ENCODE measurements at regions not wholly inside any gene's neighbourhood (a gene's known extent, or its start where the extent isn't known, plus 50 kb on each side); places are given as distances from the start of the nearest gene placed in this dataset.

DNA sequence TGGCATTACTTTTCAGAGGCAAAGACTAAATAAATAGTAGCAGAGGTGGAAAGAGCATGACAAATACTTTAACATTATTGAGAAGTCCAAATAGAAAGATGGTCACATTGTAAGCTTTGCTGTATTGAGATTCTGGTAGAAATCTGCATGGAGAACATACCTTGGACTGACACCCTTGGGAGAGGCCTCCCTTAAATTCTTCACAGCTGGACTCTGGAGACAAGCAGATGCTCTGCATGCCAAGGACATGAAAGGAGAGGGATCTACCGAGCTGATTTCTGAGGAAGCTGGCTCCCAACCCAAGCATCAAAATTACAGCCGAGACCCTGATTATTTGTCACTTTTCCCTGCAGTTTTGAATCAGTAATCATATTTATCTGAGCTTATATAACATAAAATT is 212.5 kb upstream of the COL8A1 start:
- no peak for DNase-seq

DNA sequence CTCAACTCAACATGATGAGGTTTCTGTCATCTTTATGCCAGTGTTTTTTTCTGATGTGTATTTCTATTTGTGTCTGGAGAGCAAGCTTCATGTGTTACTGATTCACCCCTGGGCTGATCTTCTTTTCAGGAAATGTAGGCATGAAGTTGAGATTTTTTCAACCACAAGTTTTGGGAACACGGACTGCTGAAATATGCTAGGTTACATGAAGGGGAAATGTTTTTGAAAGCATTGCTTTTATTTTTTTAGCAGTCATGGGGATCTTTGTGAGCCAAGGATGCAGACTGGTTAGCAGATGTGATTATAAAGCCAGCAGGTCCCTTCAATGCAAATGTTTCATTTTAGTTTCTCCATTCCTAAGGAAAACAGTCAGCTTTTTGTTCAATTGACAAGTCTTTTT is 219.3 kb upstream of the COL8A1 start:
- DNase-seq = no peak

DNA sequence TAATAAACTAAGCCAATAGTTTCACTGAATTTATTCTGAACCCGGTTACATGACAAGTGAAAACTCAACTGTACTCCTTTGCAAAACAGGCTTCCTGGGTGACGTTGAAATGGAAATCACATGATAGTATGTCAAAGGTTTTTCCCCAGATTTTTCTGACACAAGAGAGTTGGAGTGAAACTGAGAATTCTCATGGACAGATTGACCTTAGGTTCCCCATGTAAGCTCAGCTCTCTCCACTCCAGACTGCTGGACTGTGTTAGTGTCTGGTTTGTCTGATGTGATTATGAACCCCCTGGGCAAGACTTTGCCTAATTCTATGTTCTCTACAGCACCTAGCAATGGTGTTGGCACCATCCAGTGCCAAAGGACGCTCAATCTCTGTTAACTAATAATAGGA is 219.7 kb upstream of the COL8A1 start:
- DNase-seq = no peak

DNA sequence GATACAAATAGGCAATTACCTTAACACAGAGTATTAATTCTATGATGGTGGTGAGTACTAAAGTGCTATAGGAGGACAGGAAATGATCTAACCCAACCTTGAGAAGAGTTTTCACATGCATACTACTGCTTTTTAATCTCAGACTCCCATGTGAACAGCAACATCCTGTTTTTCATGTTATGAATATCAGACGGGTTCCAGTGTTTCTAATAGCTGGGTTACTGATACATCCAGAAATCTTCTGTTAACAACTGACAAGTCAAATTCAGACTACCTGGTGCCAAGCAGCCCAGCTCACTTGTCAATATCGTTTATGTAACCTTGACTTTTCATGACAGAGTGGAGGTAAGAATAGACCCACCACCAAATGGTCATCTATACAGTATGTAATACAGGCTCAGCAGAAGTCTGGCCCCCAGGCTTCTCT is 220.2 kb upstream of the COL8A1 start:
- DNase-seq = no peak

DNA sequence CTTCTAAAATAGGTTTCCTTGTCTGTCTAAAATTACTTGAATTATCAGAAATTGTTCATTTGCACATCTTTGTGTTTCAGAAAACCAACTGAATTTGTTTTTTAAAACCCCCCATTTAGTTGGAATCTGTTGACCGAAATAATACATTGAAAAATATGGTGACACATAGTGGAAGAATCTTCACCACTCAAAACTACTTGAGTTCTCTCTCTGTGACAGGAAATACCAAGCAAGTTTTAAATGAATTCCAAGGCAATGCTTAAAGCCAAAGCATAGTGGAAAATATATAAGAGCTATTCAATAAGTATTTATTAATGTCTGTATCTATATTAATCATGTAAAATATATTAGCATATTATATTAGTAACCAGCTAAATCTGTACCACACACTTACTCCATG is 224.9 kb upstream of the COL8A1 start:
- DNase-seq = no peak

DNA sequence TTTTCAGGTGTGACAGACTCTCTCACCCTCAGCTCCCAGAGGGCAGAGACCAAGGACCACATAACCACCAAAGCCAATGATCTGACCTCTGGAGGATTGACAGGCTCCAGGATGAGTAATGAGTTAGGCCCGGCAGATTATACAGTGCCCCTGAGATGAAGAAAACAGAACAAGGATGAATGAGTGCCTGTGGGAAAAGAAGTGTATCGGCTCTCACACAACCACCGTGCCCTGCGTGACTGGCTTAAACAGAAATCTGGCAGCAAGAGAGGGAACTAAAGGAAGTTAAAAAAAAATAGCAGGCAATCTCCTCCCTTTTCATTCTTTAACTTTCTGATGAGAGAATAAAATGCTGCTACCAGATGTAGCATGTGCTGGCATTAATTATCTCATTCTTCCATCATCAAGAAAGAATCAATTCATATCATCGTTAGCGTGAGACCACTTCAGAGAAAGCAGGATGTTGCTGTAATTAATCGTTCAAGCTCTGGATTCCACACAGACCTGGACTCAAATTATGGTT is 227.5 kb upstream of the COL8A1 start:
- DNase-seq = no peak

DNA sequence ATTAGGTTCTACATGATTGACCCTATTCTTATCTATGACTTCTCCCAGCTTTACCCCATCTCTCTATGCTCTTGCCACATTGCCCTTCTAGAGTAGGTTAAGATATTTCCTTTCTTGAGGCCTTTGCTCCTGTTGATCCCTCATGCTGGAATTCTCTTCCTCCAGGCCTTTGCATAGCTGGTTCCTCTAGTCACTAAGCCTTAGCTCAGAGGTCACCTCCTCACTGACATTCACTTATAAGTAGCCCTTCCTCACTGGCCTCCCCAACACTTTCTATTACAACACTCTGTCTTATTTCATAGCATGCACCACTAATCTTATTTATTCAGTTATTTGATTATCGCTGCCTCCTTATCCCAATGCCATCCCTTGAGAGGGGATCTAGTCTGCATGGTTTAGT is 228.4 kb upstream of the COL8A1 start:
- no peak for DNase-seq

DNA sequence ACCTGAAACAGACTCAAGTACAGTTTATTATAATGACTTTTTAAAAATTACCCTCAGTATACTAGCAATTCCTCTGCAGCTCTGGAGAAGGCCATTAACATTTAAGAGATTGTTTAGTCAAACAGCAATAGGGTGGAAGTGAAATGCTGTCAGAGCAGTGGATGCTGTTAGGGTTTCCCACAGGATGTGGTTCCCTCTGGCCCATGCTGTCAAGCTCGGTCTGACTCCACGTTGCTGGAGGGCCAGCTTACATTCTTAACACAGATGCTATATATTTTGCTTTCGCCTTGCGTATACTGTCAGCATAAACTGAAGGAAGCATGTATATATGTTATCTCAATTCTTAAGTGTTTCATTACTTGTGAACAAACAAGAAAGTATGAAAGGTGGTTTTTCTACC is 231.1 kb upstream of the COL8A1 start:
- no peak for DNase-seq

DNA sequence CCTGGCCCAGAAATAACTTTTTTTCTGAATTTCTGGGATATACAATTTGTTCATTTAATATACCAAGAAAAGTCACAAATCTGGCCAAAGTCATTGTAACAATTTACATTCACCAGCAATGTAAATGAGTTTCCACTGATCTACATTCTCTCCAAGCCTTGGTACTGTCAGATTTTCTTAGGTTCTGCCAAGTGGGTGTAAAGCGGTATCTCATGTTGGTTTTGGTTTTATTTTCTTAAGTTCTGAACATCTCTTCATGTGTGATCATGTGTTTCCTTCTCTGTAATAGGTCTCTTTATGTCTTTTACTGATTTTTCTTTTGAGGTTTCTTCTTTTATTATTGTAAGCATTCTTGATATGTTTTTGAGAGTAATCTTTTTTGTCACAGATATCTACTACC is 235.6 kb upstream of the COL8A1 start:
- DNase-seq = no peak

DNA sequence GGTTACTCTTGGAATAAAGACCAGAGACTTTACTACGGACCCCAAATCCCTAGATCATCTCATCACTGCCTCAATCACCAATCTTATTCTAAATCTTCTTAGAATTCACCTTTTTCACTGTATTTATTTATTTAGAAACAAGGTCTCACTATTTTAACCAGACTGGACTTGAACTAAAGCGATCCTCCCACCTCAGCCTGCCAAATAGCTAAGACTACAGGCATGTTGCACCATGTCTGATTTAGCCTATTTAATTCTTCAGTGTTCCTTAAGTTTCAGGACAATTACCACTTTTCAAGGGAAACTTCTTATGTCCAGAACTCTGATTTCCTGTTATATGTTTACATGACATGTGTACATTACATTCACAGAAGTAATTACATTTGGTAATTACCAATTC is 238.0 kb upstream of the COL8A1 start:
- no peak for DNase-seq

DNA sequence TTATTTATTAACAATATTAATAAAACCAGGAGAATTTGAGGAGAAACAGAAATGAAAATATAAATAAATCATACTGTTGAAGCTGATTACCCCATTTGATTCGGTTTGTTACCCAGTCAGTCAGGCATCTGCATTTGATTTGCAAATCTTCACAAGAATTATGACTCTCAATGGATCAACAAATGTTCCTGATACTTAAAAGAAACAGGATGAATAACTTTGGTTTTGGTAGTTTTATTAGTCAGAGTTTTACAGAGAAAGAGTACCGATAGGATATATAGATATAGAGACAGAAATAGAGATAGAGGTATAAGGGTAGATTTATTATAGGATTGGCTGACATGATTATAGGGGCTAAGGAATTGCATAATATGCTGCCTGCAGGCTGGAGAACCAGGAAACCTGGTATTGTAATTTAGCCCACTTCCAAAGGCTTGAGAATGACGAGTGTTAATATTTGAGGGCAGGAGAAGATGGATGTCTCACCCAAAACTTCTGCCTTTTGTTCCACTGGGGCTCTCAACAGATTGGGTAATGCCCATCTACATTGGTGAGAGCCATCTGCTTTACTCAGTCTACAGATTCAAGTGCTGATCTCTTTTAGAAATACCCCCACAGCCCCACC is 241.6 kb upstream of the COL8A1 start:
- no peak for DNase-seq

DNA sequence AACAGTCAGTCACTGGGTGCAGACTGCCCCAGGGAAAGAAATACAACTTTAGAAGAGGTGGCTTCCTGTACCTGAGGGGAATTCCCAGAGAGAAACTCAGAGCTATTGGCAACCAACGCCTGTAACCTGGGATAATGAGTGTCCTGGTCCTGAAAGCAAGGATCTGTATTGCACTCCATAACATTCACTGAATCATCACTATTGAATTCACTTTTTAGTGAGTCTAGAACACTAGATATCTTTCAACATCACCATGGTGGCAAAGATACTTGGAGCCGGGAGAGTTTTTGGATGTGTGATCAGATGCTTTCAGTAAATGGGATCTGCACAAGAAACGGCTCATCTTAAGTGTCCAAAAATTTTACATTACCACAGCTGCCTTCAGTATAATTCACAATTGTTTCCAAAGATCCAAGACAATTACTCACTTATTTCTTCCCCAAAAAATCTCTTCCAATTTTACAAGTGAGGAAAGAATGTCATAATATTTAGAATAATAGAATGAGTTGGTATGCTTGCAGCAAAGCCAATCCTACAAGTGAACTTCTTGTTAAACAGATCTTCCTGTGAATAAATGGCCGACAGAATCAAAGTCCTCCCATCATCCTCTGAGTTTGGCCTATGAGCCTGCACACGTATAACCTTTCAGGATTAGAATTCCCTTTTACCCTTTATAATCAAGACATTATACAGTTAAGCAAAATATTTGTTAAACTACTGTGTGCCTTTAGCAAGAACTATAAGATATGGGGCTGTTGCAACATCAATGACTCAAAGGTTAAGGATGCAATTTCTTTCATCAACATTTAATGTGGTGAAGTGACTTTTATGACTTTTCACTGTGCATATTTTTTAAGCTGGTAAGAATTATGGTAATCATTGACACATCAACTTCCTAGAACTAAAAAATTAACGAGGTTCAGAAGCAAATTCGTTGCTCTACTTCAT is 243.3 kb upstream of the COL8A1 start:
- no peak for DNase-seq

DNA sequence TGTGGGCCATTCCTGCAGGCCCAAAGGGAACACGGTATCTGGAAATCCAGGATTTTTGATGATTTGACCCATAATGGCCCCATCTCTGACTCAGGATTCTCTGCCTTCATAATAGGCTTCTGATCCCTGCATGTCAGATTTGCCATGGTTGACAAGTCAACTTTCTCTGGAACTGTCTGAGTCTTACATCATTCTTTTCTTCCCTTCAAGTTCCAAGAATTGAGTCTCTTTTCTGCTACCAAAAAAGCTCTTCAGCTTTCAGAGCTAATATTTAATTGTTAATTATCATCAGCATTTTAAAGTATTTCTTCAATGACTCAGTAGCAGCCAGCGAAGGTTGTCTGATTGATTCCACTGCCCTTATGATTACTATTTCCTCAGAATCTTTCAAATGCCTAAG is 244.4 kb upstream of the COL8A1 start:
- DNase-seq = no peak

DNA sequence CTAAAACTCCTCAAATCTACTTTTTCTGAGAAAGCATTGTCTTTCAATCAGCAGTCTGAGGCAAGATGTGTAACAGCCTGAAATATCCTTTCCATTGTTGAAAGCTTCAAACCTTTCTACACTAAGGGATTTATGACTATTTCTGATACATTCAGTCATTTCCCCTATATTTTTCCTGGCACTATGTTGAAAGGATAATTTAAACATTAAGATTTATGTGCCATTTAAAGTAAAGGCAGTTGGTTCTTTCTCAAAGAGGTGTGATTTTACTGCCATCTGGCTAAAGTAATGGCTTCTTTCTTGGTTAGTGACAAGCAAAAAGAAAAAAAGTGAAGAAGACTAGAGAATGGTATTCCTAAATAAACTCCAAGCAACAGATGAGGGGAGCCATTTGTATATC is 249.6 kb upstream of the COL8A1 start:
- DNase-seq = no peak

DNA sequence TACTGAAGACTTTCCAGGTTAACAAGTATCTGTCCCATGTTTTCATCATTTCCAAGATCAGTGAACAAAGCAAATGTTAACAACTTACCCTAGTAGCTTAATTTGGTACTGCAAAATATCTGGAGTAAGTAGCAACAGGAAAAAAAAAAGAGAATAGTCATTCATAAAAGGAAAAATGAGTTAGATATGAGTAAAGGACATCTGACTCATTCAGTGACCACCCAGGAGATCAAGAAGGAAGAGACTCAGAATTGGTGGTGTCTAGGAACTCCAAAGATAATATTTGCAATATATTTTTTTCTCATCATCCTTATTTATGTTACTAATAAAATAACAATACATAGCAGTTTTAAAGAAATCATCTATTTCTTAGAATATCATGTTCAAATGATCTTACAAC is 253.8 kb upstream of the COL8A1 start:
- DNase-seq = no peak

DNA sequence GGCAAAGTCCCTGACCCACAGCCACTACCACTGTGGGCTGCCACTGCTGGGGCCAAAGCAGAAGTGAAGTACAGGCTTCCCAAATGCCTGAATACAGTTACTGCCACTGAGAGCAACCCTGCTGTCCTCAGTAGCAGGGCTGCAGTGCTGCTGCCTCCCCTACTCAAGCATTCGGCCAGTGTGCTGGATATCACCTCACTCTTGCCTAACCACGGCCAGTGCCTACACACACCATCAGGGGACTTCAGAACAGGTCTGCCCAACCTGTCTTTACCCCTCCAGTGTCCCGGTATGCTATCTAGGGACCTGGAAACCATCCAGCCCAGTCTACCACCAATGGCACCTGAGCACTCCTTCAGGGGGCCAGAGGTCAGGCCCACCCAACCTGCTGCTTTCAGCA is 261.5 kb upstream of the COL8A1 start:
- no peak for DNase-seq

DNA sequence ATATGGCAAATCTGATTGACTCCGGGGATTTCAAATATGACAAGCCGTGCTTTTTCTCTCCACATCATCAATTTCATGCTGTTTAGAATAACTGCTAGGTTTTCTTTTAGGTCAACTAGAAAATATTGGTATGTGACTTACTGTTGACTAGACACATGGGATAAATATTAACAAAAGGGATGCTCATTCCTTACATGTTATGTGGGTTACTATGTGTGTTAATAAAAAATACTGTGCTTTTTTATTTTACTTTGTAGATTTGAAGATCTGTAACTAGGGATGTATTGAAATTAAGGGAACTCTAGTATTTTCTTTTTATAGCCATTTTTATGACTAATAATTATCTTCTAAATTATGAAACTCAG is 264.6 kb upstream of the COL8A1 start:
- DNase-seq = no peak

DNA sequence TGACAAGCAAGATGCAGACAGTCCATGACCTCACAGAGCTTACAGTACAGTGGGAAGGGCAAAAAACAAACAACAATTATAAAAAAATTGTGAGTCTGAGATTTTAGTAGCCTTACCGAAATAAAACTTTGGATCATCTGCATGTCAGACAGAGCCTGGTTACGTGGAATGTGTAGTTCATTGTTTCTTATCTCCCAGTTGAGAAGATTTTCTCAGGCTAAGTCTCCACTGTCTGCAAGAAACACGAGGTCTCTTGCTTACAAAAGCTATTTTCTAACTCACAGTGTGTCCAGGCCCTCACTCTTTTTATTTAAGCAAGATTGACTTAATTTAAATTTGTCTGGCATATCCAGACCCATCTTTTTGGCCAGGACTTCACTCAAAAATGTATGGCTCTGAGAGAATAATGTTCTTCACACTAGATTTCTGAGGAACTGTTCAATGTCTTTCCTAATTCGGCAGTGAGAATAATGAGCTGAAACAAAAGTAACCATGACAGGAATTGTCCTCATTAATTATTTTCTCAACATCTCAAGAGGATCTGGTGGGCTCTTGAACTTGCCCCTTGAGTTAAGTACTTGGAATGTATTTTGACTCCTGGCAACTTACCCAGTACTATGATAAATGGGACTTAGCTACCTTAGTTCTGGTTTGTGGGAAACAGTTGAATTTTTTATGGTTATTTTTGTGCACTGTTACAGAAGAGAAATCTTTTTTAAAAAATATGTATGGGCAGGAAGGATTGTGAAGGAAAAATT is 265.1 kb upstream of the COL8A1 start:
- DNase-seq = no peak

DNA sequence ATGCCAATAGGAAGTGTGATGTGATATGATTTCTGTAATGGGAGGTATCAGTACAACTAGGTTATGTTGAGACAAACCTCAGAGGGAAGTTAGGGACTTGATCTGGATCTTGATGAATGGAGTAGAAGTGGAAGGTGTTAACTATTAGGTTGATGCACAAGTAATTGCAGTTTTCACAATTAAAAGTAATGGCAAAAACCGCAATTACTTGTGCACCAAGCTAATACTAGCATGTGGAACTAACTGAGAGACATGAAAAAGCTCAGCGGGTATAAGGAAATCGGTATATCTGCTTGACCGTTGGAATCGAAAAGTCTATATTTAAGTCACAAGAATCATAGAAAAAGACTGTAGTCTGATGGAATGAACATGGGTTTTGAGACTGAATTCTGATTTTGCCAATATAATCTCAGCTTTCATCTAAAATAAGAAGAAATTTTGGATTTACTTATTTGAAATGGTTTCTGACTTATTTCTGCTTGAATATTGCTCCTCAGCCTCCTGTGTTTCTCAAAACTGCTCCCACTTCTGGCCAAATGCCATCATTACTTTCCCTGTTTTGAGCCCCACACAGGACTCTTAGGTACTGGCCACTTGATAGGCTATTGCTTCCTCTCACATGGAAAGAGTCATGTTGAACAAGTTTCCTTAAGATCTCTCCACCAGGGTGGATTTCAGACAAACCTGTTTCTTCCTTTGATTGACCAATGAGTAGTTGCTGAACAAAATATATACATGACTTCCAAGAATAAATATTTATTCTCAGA is 271.5 kb upstream of the COL8A1 start:
- DNase-seq = no peak

DNA sequence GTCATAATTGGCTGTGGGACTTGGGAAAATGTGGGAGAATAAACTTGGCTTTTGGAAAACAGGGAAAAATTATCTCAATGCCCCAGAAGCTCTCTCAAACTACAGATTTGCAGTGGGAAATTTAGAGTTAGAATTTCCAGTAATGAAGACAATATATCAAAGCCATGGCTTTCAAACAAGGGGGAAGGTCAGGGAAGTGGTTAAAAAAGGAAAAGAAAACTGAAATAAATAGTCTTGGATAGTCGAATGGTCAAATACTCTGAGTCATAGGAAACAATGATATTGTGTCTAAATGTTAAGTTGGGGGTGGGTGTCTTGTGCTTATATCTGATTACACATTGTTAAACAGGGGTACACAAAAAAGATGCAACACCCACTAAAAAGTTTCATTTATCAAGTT is 272.4 kb upstream of the COL8A1 start:
- no peak for DNase-seq

DNA sequence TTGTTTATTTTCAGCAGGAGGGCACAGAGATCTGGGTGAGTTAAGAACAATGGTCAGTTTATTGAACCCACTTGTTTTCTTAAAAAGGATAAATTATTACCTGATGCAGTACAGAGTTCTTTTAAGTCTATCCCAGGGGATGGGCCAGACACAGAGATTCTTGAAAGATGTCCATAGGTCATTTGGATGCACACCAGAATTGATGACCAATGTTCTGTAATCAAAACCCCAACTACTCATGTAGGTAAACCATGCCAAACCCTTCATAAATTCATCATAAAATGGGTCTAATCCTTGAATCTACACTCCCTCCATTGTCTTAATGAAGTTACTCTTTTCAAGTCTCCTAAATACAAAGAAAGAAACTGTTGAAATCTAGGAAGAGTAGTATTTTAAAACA is 273.0 kb upstream of the COL8A1 start:
- no peak for DNase-seq

DNA sequence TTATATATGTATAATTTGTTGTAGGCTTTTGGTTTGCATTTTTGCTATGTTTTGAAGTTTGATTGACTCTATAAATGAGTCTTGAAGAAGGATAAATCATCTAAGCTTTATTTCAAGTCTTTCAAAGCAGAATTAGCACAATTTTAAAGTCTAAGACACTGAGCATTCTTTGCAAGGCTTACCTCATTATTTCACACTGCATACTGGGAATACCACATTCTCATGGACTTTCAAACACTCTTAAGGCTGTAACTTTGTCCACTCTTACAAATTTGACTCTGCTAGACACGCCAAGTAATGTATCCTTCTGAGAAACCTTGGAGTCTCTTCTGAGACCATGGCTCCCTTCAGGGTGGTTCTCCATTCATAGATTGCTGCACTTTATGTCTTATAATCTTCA is 281.3 kb upstream of the COL8A1 start:
- DNase-seq = no peak

DNA sequence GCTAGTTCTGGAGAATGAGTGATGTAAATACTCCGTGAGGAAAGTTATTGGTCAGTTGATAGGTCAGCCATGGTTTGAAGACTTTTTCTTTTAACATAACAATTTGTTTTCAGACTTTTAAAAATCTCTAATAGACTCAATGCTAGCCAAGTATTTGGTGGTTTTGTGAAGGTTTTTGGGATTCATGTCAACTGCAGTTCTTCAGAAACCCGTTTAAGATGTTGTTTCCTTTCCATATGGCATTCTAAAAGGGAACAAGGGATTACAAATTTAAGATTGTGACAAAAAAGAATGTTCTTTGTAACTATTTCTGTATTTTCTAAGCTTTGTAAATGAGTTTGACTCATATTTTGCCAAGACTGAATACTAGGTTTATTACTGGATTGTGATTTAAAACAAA is 281.7 kb upstream of the COL8A1 start:
- no peak for DNase-seq

Measured in DMS153 (cell line).